Kidney capillary endothelial cell (primary cell): ENCODE measurements at regions not wholly inside any gene's neighbourhood (a gene's known extent, or its start where the extent isn't known, plus 50 kb on each side); places are given as distances from the start of the nearest gene placed in this dataset.
"Not testable (repeated sequence)": the region's sequence is repeated elsewhere in the genome, so short reads cannot be mapped to it uniquely, and the experiment has no call there.

Source experiments
- DNase-seq: peaks from one replicate; pipeline ENCODE4 v3.0.0-alpha.2; 2018; ENCODE audit warnings: low spot score

- no peak for DNase-seq
Observed at GRCh38 chr21:15311510-15311909, 246.7 kb upstream of the NRIP1 start.

GRCh38 chr21:15317034-15317433 lies 252.2 kb upstream of the NRIP1 start:
- DNase-seq = not testable (repeated sequence)

GRCh38 chr21:15319727-15320126 lies 254.9 kb upstream of the NRIP1 start:
- no peak for DNase-seq

GRCh38 chr21:15324542-15324941 lies 259.7 kb upstream of the NRIP1 start:
- no peak for DNase-seq

- no peak for DNase-seq
Observed at GRCh38 chr21:15326032-15326867, 261.4 kb upstream of the NRIP1 start.

GRCh38 chr21:15327637-15328265 lies 263.0 kb upstream of the NRIP1 start:
- DNase-seq = no peak

- DNase-seq = no peak
Observed at GRCh38 chr21:15329191-15329590, 264.4 kb upstream of the NRIP1 start.

- DNase-seq = no peak
Observed at GRCh38 chr21:15330872-15331271, 266.1 kb upstream of the NRIP1 start.

GRCh38 chr21:15332572-15332971 lies 267.8 kb upstream of the NRIP1 start:
- DNase-seq = no peak

GRCh38 chr21:15333136-15333710 lies 268.4 kb upstream of the NRIP1 start:
- no peak for DNase-seq

GRCh38 chr21:15333951-15334350 lies 269.2 kb upstream of the NRIP1 start:
- no peak for DNase-seq

GRCh38 chr21:15343066-15343465 lies 278.3 kb upstream of the NRIP1 start:
- no peak for DNase-seq

- DNase-seq = no peak
Observed at GRCh38 chr21:15352009-15352408, 287.2 kb upstream of the NRIP1 start.

- DNase-seq = no peak
Observed at GRCh38 chr21:15353546-15353945, 288.7 kb upstream of the NRIP1 start.

- DNase-seq = no peak
Observed at GRCh38 chr21:15354516-15354915, 289.7 kb upstream of the NRIP1 start.

- no peak for DNase-seq
Observed at GRCh38 chr21:15355066-15355465, 290.3 kb upstream of the NRIP1 start.

GRCh38 chr21:15359251-15359650 lies 294.5 kb upstream of the NRIP1 start:
- DNase-seq = no peak

- DNase-seq = no peak
Observed at GRCh38 chr21:15362458-15362857, 297.7 kb upstream of the NRIP1 start.

GRCh38 chr21:15363921-15364320 lies 299.1 kb upstream of the NRIP1 start:
- no peak for DNase-seq

- no peak for DNase-seq
Observed at GRCh38 chr21:15365751-15366392, 301.1 kb upstream of the NRIP1 start.

- DNase-seq = no peak
Observed at GRCh38 chr21:15366555-15366954, 301.8 kb upstream of the NRIP1 start.

- no peak for DNase-seq
Observed at GRCh38 chr21:15367061-15367626, 302.3 kb upstream of the NRIP1 start.
